GM18867 (cell line): ENCODE measurements at regions not wholly inside any gene's neighbourhood (a gene's known extent, or its start where the extent isn't known, plus 50 kb on each side); places are given as distances from the start of the nearest gene placed in this dataset.

Source experiments
- ATAC-seq: cut with Tn5 transposase; IDR thresholded peaks from one replicate; pipeline ENCODE4 v1.9.1; 2021; ENCODE audit warnings: mild to moderate bottlenecking, moderate library complexity; ENCODE audit not compliant: unreplicated experiment

- ATAC-seq, result no peak
Measured at GRCh38 chr12:91935296-91935695, 210.3 kb downstream of the BTG1 start.

- no peak for ATAC-seq
Measured at GRCh38 chr12:91931111-91931510, 214.5 kb downstream of the BTG1 start.

GRCh38 chr12:91928501-91928900 is 217.1 kb downstream of the BTG1 start:
- ATAC-seq, result no peak

GRCh38 chr12:91926848-91927247 is 218.8 kb downstream of the BTG1 start:
- ATAC-seq, result no peak

- no peak for ATAC-seq
Measured at GRCh38 chr12:91924827-91925226, 220.8 kb downstream of the BTG1 start.

- no peak for ATAC-seq
Measured at GRCh38 chr12:91923864-91924263, 221.8 kb downstream of the BTG1 start.

- ATAC-seq, result no peak
Measured at GRCh38 chr12:91922674-91923073, 223.0 kb downstream of the BTG1 start.

- ATAC-seq, result no peak
Measured at GRCh38 chr12:91922139-91922538, 223.5 kb downstream of the BTG1 start.

- no peak for ATAC-seq
Measured at GRCh38 chr12:91921555-91921954, 224.1 kb downstream of the BTG1 start.

- no peak for ATAC-seq
Measured at GRCh38 chr12:91920741-91921140, 224.9 kb downstream of the BTG1 start.

- no peak for ATAC-seq
Measured at GRCh38 chr12:91920276-91920675, 225.4 kb downstream of the BTG1 start.

- ATAC-seq, result no peak
Measured at GRCh38 chr12:91918431-91918830, 227.2 kb downstream of the BTG1 start.

GRCh38 chr12:91914701-91915100 is 230.9 kb downstream of the BTG1 start:
- no peak for ATAC-seq

- no peak for ATAC-seq
Measured at GRCh38 chr12:91913651-91914050, 232.0 kb downstream of the BTG1 start.

- no peak for ATAC-seq
Measured at GRCh38 chr12:91913124-91913523, 232.5 kb downstream of the BTG1 start.

- no peak for ATAC-seq
Measured at GRCh38 chr12:91912178-91912577, 233.5 kb downstream of the BTG1 start.

GRCh38 chr12:91910871-91911388 is 234.7 kb downstream of the BTG1 start:
- no peak for ATAC-seq

GRCh38 chr12:91902860-91903683 is 242.6 kb downstream of the BTG1 start:
- ATAC-seq, result no peak

GRCh38 chr12:91901381-91902074 is 244.1 kb downstream of the BTG1 start:
- no peak for ATAC-seq

GRCh38 chr12:91900971-91901370 is 244.7 kb downstream of the BTG1 start:
- no peak for ATAC-seq

- no peak for ATAC-seq
Measured at GRCh38 chr12:91899056-91899455, 246.6 kb downstream of the BTG1 start.

GRCh38 chr12:91897025-91897515 is 248.6 kb downstream of the BTG1 start:
- no peak for ATAC-seq
